H9 (cell line): ENCODE measurements at regions not wholly inside any gene's neighbourhood (a gene's known extent, or its start where the extent isn't known, plus 50 kb on each side); places are given as distances from the start of the nearest gene placed in this dataset.

Experiments used
- DNase-seq: peaks from one replicate; pipeline ENCODE4 v3.0.0-alpha.2; 2017
- H2AFZ ChIP-seq: one replicate; pipeline ENCODE4 v1.6.1; 2013; ENCODE audit warnings: mild to moderate bottlenecking, low read length, control low read depth, moderate library complexity
- H2AK5ac ChIP-seq: 2 replicates; pipeline ENCODE4 v1.6.1; 2013; ENCODE audit warnings: low read length, control low read depth, mixed read lengths; ENCODE audit not compliant: insufficient read length
- H2BK120ac ChIP-seq: one replicate; pipeline ENCODE4 v1.6.1; 2013; ENCODE audit warnings: low read depth, mild to moderate bottlenecking, low read length, control low read depth, inconsistent platforms; ENCODE audit not compliant: poor library complexity, severe bottlenecking
- H2BK12ac ChIP-seq: 2 replicates; pipeline ENCODE4 v1.6.1; 2013; ENCODE audit warnings: low read length, control low read depth, mixed read lengths, low read depth; ENCODE audit not compliant: insufficient read length
- H2BK15ac ChIP-seq: 2 replicates; pipeline ENCODE4 v1.6.1; 2013; ENCODE audit warnings: low read depth, low read length, control low read depth
- H2BK20ac ChIP-seq: one replicate; pipeline ENCODE4 v1.6.1; 2013; ENCODE audit warnings: low read depth, mild to moderate bottlenecking, low read length, control low read depth, inconsistent platforms; ENCODE audit not compliant: poor library complexity, severe bottlenecking
- H2BK5ac ChIP-seq: 2 replicates; pipeline ENCODE4 v1.6.1; 2013; ENCODE audit warnings: low read length, control low read depth, mixed read lengths; ENCODE audit not compliant: insufficient read length
- H3K14ac ChIP-seq: 2 replicates; pipeline ENCODE4 v1.6.1; 2013; ENCODE audit warnings: low read length, control low read depth; ENCODE audit not compliant: insufficient read depth
- H3K18ac ChIP-seq: 2 replicates; pipeline ENCODE4 v1.6.1; 2013; ENCODE audit warnings: low read depth, mild to moderate bottlenecking, mixed read lengths, low read length, control low read depth; ENCODE audit not compliant: insufficient read length
- H3K23ac ChIP-seq: 2 replicates; pipeline ENCODE4 v1.6.1; 2013; ENCODE audit warnings: low read length, control low read depth, mixed read lengths, low read depth; ENCODE audit not compliant: insufficient read length
- H3K23me2 ChIP-seq: 2 replicates; pipeline ENCODE4 v1.6.1; 2013; ENCODE audit warnings: low read depth, mild to moderate bottlenecking, mixed read lengths, low read length, control low read depth; ENCODE audit not compliant: insufficient read length, poor library complexity, severe bottlenecking
- H3K27ac ChIP-seq: 2 replicates; pipeline ENCODE4 v1.5.1; 2013; ENCODE audit warnings: low read length, control low read depth, mixed read lengths, low read depth; ENCODE audit not compliant: insufficient read length
- H3K27me3 ChIP-seq: 2 replicates; pipeline ENCODE4 v1.6.1; 2013; ENCODE audit warnings: low read length, control low read depth, inconsistent platforms; ENCODE audit not compliant: insufficient read depth
- H3K4ac ChIP-seq: 2 replicates; pipeline ENCODE4 v1.6.1; 2013; ENCODE audit warnings: low read depth, mild to moderate bottlenecking, control low read depth, inconsistent platforms, low read length, moderate library complexity
- H3K4me1 ChIP-seq: 2 replicates; pipeline ENCODE4 v1.6.1; 2013; ENCODE audit warnings: low read length, control low read depth, inconsistent platforms; ENCODE audit not compliant: insufficient read depth
- H3K4me2 ChIP-seq: 2 replicates; pipeline ENCODE4 v1.6.1; 2013; ENCODE audit warnings: low read length, control low read depth, mixed read lengths; ENCODE audit not compliant: insufficient read length, insufficient read depth
- H3K56ac ChIP-seq: 2 replicates; pipeline ENCODE4 v1.6.1; 2013; ENCODE audit warnings: low read depth, mild to moderate bottlenecking, mixed read lengths, low read length, control low read depth; ENCODE audit not compliant: insufficient read length
- H3K79me1 ChIP-seq: 2 replicates; pipeline ENCODE4 v1.6.1; 2013; ENCODE audit warnings: low read depth, mild to moderate bottlenecking, moderate library complexity, low read length, control low read depth, inconsistent platforms; ENCODE audit not compliant: insufficient read depth, poor library complexity, severe bottlenecking
- H3K79me2 ChIP-seq: 2 replicates; pipeline ENCODE4 v1.6.1; 2013; ENCODE audit warnings: low read length, control low read depth, inconsistent platforms; ENCODE audit not compliant: insufficient read depth
- H3K9ac ChIP-seq: 2 replicates; pipeline ENCODE4 v1.6.1; 2013; ENCODE audit warnings: low read length, control low read depth, mixed read lengths; ENCODE audit not compliant: insufficient read length; ENCODE audit errors: extremely low read depth
- H3K9me3 ChIP-seq: one replicate; pipeline ENCODE4 v1.6.1; 2013; ENCODE audit warnings: low read depth, low read length, inconsistent platforms; ENCODE audit not compliant: control insufficient read depth
- H3T11ph ChIP-seq: one replicate; pipeline ENCODE4 v1.6.1; 2013; ENCODE audit warnings: mild to moderate bottlenecking, low read length, control low read depth, inconsistent platforms
- H4K20me1 ChIP-seq: one replicate; pipeline ENCODE4 v1.6.1; 2013; ENCODE audit not compliant: control insufficient read depth, insufficient read length, insufficient read depth
- H4K5ac ChIP-seq: 2 replicates; pipeline ENCODE4 v1.6.1; 2013; ENCODE audit warnings: low read depth, mild to moderate bottlenecking, mixed read lengths, low read length, control low read depth; ENCODE audit not compliant: insufficient read length
- H4K8ac ChIP-seq: replicated peaks from 2 replicates; pipeline ENCODE4 v1.6.1; 2013; ENCODE audit warnings: low read length, control low read depth, mixed read lengths, low read depth; ENCODE audit not compliant: insufficient read length
- H4K91ac ChIP-seq: 2 replicates; pipeline ENCODE4 v1.6.1; 2013; ENCODE audit warnings: low read depth, mild to moderate bottlenecking, moderate library complexity, mixed read lengths, low read length, control low read depth; ENCODE audit not compliant: insufficient read length
- H3K27ac Mint-ChIP-seq, 3 experiments: 2 replicates in 2 of 3; 3 replicates in 1 of 3; pipeline ENCODE4 v1.8.0; 2020 to 2021; ENCODE audit warnings: mixed read lengths in 3 of 3, mild to moderate bottlenecking in 1 of 3, moderate library complexity in 1 of 3
- H3K27me3 Mint-ChIP-seq: 2 replicates; pipeline ENCODE4 v1.8.0; 2021; ENCODE audit warnings: low read depth, mild to moderate bottlenecking, moderate library complexity, mixed read lengths
- H3K36me3 Mint-ChIP-seq, 3 experiments: 2 replicates in 2 of 3; 3 replicates in 1 of 3; pipeline ENCODE4 v1.8.0; 2020 to 2021; ENCODE audit warnings: low read depth in 3 of 3, mixed read lengths in 3 of 3; ENCODE audit not compliant: insufficient read depth in 1 of 3
- H3K4me1 Mint-ChIP-seq, 2 experiments: 2 replicates each; pipeline ENCODE4 v1.8.0; 2020; ENCODE audit warnings: mixed read lengths in 2 of 2
- H3K4me3 Mint-ChIP-seq, 2 experiments: 2 replicates in 1 of 2; 3 replicates in 1 of 2; pipeline ENCODE4 v1.8.0; 2020 to 2021; ENCODE audit warnings: mild to moderate bottlenecking in 2 of 2, mixed read lengths in 2 of 2, moderate library complexity in 1 of 2
- H3K9me3 Mint-ChIP-seq, 2 experiments: 2 replicates in 1 of 2; 3 replicates in 1 of 2; pipeline ENCODE4 v1.8.0; 2020; ENCODE audit warnings: mild to moderate bottlenecking in 2 of 2, mixed read lengths in 2 of 2, moderate library complexity in 1 of 2
- WGBS: extraction: QIAGEN DNeasy Blood & Tissue Kit; methylation state at CpG from one replicate; pipeline ENCODE4 v1.1.7; 2013; ENCODE audit warnings: missing lambda C conversion rate, low lambda C conversion rate, mixed read lengths; ENCODE audit not compliant: insufficient read length; ENCODE audit errors: extremely low coverage; 5-methylcytosine and 5-hydroxymethylcytosine counted together
- TF ChIP-seq, protein P1 (sequence below): fragments of 200-600 bp; sonication (generic); conservative IDR thresholded peaks from 3 replicates; pipeline ENCODE4 v1.8.0; 2021; ENCODE audit warnings: antibody characterized with exemption, mild to moderate bottlenecking

GRCh38 chr1:29415861-29416260 is 179.5 kb downstream of the PTPRU start:
- no peak overlapping the region for H2BK5ac ChIP-seq
- H4K5ac ChIP-seq = no peak overlapping the region
- H3K9ac ChIP-seq = no peak overlapping the region
- no peak overlapping the region for H4K91ac ChIP-seq
- H3K79me2 ChIP-seq = no peaks in the 10 kb centered on the region
- H3K23ac ChIP-seq = no peak overlapping the region
- H2BK12ac ChIP-seq = no peak overlapping the region
- no CpG with 5 or more reads among the region's 3 CpGs for WGBS
- no peak overlapping the region for H3K4ac ChIP-seq
- no peak overlapping the region for H2BK120ac ChIP-seq
- H4K8ac ChIP-seq = no peak overlapping the region
- Mint-ChIP-seq H3K27me3 (peaks cover 3% of the 10 kb centered on the region), H3K27ac (peak overlapping the region; percentile 9 to 92 (median 34); a peak in 4 of 7 replicates), H3K4me1 (peaks cover 19 to 38% of the 10 kb centered on the region in 2 experiments), H3K4me3 (peak overlapping the region in 1 of 2 experiments; percentile 6; a peak in 1 of 5 replicates), H3K9me3 (no peaks in the 10 kb centered on the region; a peak in 2 of 5 replicates), H3K36me3 (no peaks in the 10 kb centered on the region)
- H3K27ac ChIP-seq = no peak overlapping the region
- H3K4me2 ChIP-seq = no peak overlapping the region
- no peak overlapping the region for H2AK5ac ChIP-seq
- H3K23me2 ChIP-seq = no peaks in the 10 kb centered on the region
- no peak overlapping the region for H2BK20ac ChIP-seq
- H3K18ac ChIP-seq = no peak overlapping the region
- H3K79me1 ChIP-seq = no peaks in the 10 kb centered on the region
- H3K14ac ChIP-seq = no peak overlapping the region
- no peak overlapping the region for H3T11ph ChIP-seq
- H4K20me1 ChIP-seq = no peaks in the 10 kb centered on the region
- H3K4me1 ChIP-seq = no peaks in the 10 kb centered on the region; the same call in 1 of the 2 replicates
- H2BK15ac ChIP-seq = no peak overlapping the region
- TF ChIP-seq, protein P1, sequence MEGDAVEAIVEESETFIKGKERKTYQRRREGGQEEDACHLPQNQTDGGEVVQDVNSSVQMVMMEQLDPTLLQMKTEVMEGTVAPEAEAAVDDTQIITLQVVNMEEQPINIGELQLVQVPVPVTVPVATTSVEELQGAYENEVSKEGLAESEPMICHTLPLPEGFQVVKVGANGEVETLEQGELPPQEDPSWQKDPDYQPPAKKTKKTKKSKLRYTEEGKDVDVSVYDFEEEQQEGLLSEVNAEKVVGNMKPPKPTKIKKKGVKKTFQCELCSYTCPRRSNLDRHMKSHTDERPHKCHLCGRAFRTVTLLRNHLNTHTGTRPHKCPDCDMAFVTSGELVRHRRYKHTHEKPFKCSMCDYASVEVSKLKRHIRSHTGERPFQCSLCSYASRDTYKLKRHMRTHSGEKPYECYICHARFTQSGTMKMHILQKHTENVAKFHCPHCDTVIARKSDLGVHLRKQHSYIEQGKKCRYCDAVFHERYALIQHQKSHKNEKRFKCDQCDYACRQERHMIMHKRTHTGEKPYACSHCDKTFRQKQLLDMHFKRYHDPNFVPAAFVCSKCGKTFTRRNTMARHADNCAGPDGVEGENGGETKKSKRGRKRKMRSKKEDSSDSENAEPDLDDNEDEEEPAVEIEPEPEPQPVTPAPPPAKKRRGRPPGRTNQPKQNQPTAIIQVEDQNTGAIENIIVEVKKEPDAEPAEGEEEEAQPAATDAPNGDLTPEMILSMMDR = no peak
- H2AFZ ChIP-seq = no peak overlapping the region
- DNase-seq = no peak
- H3K56ac ChIP-seq = no peak overlapping the region
- H3K27me3 ChIP-seq = no peaks in the 10 kb centered on the region
- no peaks in the 10 kb centered on the region for H3K9me3 ChIP-seq
